Activated CD4-positive, alpha-beta T cell treated with anti-CD3 and anti-CD28 coated beads for 1 hour (primary cell): ENCODE measurements at regions not wholly inside any gene's neighbourhood (a gene's known extent, or its start where the extent isn't known, plus 50 kb on each side); places are given as distances from the start of the nearest gene placed in this dataset.
"Not testable (repeated sequence)": the region's sequence is repeated elsewhere in the genome, so short reads cannot be mapped to it uniquely, and the experiment has no call there.

Experiments
- DNase-seq: peaks from one replicate; pipeline ENCODE4 v3.0.0-alpha.2; 2020

DNA sequence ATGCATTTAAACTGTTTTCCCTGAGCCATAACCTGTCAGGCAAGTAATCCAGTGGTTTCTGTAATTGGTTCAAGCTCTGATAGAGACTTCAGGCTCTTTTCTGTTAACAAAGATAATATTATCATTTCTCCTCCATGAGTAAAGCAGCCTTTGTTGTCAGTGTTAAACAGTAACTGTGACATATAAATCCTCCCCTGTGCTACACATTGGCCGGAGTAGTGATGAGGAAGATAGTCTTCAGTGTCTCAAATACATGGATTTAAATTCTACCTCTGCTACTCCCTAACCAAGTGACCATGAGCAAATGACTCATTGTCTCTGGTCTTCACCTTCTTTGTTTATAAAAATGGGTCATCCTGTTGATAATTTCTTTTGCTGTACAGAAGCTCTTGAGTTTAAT lies 615.5 kb upstream of the CHD1 start:
- DNase-seq: no peak

DNA sequence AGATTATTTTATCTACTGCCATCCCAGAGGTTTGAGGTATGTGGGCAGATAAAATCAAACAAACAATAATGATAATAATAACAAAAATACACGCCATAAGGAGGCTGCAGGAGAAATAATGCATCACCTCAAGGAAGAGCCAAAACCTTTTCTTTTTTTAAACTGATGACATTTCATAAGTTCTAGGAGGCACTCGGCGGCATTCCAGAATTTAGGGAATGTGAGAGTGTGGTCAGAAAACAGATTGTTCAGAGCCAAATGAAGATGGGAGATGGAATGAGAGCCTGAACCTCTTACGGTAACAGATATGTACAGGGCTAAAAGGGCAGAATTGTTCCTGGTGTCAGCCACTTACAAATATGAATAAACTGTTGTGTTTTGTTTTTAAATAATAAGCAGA lies 615.0 kb upstream of the CHD1 start:
- no peak for DNase-seq

DNA sequence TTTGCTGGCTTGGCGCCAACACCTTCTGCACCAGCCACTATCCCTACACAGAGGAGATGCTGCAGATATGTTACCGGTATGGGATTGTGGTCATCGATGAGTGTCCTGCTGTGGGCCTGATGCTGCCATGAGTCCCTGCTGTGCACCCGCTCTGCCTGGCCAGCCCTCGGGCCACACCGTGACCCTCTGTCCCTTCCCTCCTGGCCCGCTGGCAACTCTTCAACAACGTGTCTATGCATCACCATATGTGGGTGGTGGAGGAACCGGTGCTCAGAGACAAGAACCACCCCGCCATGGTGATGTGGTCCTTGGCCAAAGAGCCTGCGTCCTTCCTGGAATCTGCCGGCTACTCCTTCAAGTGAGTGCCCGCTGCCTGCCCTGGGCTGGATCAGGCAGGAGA lies 605.4 kb upstream of the CHD1 start:
- not testable (repeated sequence) for DNase-seq

DNA sequence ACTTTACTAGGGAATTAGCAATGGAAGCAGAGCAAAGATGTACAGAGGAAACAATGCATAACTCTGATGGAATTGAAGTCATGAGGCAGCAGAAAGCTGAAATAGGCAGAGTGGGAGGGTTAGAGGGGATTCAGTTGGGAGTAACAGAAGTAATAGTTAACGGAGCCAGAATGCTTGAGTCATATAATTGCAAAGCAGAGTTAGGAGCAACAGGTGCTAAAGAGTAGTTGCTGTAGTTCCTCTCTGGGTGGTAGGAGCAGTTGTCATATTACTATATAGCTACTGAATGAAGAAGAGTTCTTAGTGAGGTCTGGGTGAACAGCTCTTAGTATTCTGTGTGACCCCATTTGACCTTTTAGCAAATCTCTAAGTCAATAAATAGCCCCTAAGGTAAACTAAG lies 592.9 kb upstream of the CHD1 start:
- not testable (repeated sequence) for DNase-seq

DNA sequence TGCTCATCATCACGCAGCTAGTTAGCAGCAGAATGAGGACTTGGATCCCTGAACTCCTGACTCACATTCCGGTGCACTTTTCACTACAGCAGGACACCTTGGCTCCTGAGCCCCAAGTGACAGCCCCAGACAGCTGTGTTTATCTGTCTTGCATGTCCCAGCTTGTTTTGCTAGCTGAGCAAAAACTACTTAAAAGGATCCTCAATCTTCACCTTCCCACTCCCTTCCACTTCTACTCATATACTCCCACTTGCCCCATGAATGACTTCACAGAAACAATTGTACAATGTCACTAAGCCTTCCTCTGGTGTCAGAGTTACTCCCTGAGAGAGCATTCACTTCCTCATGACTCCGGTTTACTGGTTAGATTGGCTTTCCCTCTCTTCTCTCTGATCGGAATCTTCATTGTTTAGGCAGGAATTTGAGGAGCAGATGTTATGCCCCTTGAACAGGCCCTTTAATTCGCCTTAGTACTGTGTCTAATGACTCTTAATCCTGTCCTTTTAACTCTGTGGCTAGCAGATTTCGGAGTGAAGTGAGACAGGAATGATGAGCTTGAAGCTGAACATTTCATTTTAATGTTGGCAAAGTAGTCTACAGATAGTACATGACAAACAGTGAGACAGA lies 587.2 kb upstream of the CHD1 start:
- DNase-seq: not testable (repeated sequence)

DNA sequence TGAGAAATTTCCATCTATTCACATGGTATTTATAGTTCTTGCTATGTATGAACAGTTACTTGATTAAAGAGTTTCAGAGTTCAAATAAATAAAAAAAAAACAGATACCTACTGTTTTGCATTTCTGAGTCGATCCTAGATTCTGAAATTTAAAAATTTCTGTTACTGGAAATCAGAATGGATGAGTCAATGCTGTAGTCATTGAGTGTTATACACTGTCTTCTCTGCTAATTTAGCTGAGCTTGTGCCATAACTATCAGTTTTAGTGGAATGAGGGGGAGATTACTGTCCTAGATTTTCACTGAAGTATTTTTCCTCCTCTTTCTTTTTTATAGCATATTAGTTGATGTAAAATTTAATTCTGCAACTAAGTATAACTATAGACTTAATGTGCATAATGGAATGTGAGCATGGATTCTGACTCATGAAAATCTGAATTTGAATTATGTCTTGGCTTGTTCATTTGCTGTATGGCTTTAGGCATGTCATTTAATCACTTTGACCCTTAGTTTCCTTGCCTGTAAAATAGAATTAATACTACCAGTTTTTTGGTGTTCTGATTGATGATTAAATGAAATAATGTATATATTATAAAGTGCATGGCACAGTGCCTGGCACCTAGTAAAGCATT lies 581.5 kb upstream of the CHD1 start:
- DNase-seq: not testable (repeated sequence)

DNA sequence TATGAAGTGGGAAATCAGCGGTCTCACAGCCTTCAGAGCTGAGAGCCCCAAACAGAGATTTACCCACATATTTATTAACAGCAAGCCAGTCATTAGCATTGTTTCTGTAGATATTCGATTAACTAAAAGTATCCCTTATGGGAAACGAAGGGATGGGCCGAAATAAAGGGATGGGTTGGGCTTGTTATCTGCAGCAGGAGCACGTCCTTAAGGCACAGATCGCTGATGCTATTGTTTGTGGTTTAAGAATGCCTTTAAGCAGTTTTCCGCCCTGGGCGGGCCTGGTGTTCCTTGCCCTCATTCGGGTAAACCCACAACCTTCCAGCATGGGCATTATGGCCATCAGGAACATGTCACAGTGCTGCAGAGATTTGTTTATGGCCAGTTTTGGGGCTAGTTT lies 580.3 kb upstream of the CHD1 start:
- DNase-seq: not testable (repeated sequence)

DNA sequence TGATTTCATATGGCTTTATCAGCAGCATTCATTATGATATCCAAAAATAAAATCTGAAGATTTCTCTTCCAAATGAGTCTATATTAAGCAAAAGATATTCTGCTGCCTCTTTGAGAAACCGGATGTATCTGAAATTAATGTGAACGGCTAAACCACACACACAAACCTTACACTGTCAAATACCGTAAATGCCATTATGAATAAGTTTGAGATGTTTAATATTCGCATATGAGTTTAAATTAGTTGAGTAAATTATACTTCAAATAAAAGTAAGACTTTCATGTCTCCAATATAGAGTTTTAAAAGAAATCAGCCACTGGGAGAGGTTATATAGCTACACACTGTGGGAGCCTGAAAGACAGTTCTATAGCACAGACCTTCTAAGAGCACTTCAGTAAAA lies 566.6 kb upstream of the CHD1 start:
- not testable (repeated sequence) for DNase-seq

DNA sequence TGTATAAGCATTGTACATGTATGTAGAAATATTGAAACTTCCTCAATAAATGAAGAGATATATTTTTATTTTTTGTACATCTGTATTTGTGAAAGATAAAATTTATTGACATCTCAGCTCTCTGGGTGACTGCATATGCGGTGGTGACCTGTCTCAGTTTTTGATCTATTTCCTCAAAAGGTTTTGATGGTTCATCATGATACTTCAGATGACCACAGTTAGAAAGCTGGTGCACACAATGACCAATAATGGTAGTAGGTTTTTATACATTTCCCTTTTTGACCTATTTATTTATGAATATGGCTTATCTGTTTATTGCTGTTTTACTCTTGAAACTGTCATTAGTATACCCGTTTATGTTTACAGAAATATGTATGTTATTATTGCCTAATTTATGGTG lies 549.6 kb upstream of the CHD1 start:
- DNase-seq: not testable (repeated sequence)

DNA sequence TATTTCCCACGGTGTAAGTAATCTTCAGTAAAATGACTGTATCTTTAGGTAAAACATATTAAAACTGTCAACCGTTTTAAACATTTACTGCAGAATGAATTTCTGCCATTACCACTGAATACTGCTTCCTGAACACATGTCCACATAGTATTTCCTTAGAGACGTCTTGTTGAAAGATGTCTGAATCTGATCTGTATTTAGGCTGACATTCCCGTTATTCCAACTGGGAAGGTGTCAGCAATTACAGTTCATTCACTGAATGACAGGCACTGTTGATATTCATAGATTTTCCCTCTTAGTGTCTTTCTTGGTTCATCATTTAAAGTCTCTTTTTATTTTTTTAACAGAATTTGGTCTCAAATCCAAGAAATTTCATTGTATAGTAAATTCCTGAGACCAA lies 544.5 kb upstream of the CHD1 start:
- not testable (repeated sequence) for DNase-seq

DNA sequence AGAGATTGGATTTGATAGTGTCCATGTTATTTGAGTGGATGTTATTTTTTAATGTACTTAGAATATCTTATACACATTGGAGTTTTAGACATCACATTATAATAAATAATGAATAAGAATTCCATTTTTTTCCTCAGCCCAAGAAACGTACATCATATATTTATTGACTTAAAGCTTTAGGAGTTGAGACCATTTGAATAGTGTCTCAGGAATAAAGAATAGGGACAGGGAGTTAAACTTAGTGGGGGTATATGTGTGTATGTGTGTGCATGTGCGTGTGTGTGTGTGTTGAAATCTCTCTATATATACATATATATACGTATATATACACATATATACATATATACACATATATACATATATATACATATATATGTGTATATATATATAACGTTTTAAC lies 542.9 kb upstream of the CHD1 start:
- DNase-seq: not testable (repeated sequence)

DNA sequence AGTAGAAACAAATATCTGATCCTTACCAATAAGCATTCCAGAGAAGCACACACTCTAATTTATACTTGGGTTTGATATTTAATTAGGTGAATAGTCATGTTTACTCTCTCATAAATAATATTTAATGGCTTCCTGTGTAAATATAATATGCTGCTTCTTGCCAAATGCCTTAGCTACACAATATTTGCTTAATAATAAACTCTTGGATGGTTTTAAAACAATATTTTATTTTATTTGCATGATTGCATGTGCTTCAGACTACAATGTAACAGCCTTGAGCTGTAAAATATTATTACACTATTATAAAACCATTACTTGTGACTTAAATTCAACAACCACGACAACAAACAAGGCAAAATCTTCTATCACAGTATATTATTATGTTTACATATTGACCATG lies 542.4 kb upstream of the CHD1 start:
- DNase-seq: not testable (repeated sequence)

DNA sequence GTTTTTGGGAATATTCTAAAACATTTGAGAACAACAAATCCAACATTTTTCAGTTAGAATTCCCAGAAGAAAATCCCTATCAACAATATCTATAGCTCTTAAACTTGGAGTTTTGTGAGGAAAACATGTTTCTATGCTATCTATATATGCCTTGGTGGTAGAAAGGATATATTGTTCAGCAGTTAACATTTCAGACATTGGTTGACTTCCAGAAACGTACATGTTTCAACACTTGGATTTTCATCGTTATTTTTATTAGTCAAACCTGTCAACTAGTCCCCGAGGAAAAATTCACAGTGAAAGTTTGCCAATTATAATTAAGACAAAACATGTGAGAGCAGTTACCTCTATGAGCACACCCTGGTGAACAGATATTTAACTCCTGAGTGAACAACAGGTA lies 541.8 kb upstream of the CHD1 start:
- not testable (repeated sequence) for DNase-seq

DNA sequence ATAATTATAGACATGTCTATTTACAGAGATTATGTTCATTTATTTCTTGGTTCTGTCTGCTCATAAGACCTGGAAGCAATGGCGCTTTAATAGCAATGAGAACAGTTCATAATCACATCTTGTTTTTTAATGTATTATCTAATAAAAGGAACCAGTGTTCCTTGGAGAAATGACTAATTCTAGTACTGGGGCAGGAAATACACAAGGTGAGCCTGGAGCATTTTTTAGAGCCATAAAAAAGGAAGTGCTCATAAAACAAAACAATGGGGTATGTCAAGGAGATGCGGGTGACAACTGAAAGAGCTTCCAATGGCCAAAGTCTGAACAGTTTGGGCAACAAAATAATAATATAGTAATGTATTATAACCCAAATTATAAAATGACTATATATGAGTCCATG lies 531.9 kb upstream of the CHD1 start:
- DNase-seq: no peak

DNA sequence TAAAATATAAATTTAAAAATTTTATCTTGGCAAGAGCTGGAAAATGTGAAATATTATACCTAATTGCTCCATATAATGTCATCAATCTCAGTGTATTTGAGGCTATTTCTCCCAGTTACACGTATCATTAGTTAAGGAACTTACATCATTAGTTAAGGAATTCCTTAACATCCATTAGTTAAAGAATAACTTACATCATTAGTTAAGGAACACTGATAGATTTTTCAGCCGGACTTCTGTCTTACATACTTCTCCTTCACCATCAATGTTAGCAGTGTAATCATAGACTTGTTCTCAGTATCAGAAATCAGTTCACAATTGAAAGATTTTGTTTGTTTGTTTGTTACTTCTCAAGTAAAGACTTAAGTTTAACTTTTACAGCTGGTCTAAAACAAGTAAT lies 524.4 kb upstream of the CHD1 start:
- DNase-seq: no peak

DNA sequence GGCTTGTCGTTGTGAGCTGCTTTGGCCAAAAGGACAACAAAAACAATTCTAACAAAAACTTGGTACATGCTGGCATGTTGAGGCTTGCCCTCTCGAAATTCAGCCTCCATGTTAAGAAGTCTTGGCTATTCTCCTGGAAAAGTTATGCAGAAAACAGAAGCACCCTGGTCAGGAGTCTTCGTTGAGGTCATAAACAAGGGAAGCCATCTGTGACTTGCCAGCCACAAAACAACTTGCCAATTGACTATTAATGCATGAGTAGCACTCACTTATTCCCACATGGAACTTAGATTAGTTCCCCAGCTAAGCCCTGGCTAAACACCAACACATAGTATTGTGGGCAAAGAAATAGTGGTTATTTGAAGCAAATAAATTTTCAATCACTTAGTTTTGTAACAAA lies 521.0 kb upstream of the CHD1 start:
- no peak for DNase-seq

DNA sequence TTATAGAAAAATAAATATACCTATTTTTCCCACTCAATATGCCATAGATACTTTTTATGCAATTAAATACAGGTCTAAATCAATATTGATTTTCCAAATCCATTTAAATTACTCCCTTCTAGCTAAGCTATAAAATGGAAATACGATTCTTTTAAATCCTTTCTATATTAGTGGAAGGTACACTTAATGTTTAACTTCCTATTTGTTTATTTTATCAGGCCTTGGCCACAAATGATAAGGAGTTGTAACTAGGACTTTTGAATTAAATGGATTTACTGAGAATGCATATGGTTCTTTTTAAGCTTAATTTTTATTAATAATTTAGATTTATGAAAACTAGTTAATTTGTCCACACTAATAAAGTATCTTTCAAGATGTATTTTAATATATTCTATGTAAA lies 517.0 kb upstream of the CHD1 start:
- no peak for DNase-seq

DNA sequence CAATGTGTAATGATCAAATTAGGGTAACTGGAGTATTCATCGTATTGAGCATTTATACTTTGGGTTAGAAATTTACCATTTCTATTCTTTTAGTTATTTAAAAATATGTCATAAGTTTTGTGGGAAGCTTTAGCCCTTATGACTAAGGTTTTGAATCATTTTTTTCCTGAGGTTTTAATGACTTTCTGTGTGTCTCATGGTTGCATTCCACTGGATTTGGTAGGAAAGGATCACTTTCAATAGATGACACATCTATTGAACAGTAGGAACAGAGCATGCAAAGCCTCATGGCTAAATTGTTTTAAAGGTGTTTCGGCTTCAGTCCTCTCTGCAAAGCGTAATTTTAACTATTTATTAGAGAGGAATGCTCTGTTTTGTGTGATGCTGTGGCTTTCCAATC lies 512.4 kb upstream of the CHD1 start:
- no peak for DNase-seq

DNA sequence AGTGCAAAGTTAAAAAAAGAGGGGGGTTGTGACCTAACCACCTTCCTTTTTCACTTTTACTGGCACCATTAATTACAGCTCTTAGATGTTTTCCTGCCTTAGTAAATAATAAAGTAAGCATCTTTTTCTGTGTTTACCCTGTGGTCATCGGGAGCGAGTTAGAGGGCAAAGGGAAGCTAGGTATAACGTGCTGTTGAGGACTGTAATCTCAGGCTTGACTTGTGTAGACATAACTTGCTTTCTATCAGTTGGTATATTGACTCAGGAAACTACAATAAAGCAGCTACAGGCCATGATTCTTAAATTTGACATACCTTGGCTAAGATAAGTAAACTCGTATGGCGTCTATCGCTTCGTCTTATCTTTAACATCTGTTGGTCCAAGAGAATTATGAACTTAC lies 509.8 kb upstream of the CHD1 start:
- no peak for DNase-seq

DNA sequence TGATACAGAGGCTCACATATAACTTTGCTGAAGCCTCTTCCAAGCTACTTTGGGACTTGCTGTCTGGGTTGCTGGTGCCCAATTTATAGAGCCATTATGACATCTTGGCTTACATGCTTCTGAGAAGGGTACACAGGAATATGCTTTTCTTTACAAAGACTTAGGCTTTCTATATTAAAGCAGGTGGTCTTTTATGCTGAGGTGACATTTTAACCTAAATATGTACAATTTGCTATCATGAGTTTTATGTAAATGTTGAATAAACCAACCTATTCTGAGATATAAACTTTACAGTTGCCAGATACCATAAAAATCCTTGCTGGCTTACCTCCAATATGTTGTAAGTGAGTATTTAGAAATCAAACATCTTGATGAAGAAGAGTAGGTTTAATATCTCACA lies 509.2 kb upstream of the CHD1 start:
- DNase-seq: no peak

DNA sequence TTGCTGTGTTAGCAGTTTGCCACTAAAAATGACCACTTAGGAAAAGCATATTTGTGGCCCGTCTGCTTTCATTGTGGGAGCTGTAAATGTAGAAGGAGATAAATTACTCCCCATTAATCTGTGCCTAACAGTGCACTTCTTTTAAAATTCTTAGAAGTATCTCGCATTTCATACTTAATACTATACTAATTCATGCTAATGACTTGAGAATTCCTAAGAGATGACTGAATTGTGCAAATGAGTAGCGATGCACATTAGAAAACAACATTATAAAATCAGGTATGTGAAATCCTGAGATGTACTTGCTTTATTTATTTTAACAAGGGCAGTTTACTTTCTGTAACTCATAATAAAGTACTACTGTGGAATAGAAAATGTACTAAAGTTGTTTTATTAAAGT lies 494.6 kb upstream of the CHD1 start:
- not testable (repeated sequence) for DNase-seq

DNA sequence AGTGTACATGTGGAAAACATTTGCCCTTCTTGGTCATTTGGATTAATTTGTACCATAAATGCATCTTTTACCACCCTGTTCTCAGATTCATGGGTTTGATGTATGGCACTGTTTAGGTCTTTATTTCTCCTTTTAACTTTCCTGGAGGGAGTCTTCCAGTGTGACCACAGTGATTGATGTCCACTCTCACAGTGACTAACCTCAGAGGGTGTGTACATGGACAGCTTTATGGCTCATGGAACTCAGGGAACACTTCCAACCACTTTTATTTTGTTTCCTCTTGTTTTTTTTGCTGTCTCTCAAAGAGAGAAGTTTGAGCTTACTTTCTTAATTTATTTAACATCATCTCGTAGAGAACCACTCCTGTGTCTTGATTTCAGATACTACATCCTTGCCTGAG lies 489.8 kb upstream of the CHD1 start:
- DNase-seq: not testable (repeated sequence)

DNA sequence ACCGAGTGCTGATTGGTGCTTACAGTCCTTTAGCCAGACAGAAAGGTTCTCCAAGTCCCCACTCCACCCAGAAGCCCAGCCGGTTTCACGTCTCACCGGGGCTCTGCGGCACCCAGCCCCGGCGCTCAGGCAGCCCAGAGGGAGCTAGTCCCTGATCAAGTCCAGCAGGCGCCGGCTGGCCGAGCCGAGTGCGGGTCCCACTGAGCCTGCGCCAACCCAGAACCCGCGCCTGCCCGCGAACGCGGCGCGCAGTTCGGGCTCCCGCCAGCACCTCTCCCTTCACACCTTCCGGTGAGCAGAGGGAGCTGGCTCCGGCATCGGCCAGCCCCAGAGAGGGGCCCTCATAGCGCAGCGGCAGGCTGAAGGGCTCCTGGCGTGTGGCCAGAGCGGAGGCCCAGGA lies 481.6 kb upstream of the CHD1 start:
- not testable (repeated sequence) for DNase-seq

DNA sequence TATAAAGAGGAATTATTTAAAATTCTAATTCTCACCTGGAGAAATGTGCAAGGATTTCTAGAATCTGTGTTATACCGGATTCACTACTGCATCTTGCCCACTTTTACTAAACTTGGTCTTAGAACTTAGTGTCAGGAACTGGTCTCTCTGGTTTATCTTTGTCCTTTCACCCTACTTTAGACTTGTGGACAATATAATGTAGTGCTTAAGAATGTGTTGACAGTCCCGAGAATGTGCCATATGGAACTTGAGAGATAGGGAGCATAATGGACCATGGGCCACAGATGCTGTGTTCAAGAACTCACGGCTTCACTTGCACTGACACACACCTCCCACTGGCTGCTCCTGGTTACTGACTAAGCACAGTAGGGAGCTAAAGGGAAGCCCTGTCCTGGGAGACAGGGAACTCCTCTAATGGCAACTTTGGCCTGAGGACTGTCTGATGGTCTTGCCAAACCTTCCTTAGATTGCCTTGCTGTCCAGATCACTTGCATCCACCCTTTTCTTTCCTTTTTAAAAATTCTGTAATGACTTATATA lies 476.0 kb upstream of the CHD1 start:
- not testable (repeated sequence) for DNase-seq

DNA sequence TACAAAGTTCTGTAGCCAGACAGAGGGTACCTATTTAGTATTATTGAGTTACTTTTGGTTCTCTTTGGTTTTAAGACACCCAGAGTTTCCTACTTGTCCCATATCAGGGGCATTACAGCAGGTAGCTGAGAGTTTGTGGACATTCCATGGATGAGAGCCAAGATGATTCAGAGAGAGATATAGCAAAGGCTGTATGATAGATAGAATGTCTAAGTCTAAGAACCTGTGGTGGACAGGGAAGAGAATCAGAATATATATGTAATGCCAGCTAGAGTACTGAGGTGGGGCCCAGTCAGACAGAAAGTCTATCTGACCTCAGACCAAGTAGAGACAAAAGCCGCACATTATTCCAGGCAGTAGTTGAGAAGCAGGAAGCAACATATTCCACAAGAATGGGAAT lies 471.8 kb upstream of the CHD1 start:
- not testable (repeated sequence) for DNase-seq
